ENCODE measurements at regions not wholly inside any gene's neighbourhood (a gene's known extent, or its start where the extent isn't known, plus 50 kb on each side); places are given as distances from the start of the nearest gene placed in this dataset.

DNA sequence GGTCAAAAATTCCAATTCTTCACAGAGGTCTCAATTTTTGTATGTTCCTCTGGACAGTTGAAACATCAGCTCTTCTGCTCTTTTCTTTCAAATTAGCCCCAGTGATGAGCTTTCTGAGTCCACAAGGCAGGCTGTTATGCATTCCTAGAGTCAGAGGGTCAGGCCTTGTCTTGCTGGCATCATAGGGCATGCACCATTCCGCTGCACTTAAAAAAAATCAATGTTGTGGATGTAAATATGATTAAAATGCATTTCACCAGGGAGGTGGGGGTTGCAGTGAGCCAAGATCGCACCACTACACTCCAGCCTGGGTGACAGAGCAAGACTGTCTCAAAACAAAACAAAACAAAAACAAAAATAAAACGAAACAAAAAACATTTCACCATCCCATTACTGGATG is 465.3 kb downstream of the EIPR1 start:
- Histone ChIP-seq H3K4me3 (ENCODE audit: low read length) (no peak overlapping the region), H3K4me1 (ENCODE audit: low read length) (no peaks in the 10 kb centered on the region), H3F3A (ENCODE audit: insufficient read depth, low read length) (no peaks in the 10 kb centered on the region), H4K20me1 (ENCODE audit: insufficient read depth, low read length) (no peaks in the 10 kb centered on the region), H2AFZ (ENCODE audit: low read length) (no peak overlapping the region), H3K9ac (ENCODE audit: low read length) (no peak overlapping the region), H3K36me3 (replicated peaks; ENCODE audit: insufficient read depth, low read length) (no peaks in the 10 kb centered on the region), H3K27ac (ENCODE audit: low read length) (no peak overlapping the region), H3K79me2 (ENCODE audit: low read length) (no peaks in the 10 kb centered on the region), H3K9me2 (replicated peaks; ENCODE audit: insufficient read depth, low read length) (no peaks in the 10 kb centered on the region), H3K27me3 (replicated peaks; ENCODE audit: insufficient read depth, low read length) (no peaks in the 10 kb centered on the region), H3K4me2 (ENCODE audit: low read depth, low read length) (no peak overlapping the region), H3K9me3 (replicated peaks; ENCODE audit: insufficient read depth, low read length) (no peaks in the 10 kb centered on the region)
- no peak for DNase-seq
- TF ChIP-seq EZH2phosphoT487 (IDR thresholded peaks at IDR 0.05; ENCODE audit: low read length): no peak
- TF ChIP-seq, protein P1, sequence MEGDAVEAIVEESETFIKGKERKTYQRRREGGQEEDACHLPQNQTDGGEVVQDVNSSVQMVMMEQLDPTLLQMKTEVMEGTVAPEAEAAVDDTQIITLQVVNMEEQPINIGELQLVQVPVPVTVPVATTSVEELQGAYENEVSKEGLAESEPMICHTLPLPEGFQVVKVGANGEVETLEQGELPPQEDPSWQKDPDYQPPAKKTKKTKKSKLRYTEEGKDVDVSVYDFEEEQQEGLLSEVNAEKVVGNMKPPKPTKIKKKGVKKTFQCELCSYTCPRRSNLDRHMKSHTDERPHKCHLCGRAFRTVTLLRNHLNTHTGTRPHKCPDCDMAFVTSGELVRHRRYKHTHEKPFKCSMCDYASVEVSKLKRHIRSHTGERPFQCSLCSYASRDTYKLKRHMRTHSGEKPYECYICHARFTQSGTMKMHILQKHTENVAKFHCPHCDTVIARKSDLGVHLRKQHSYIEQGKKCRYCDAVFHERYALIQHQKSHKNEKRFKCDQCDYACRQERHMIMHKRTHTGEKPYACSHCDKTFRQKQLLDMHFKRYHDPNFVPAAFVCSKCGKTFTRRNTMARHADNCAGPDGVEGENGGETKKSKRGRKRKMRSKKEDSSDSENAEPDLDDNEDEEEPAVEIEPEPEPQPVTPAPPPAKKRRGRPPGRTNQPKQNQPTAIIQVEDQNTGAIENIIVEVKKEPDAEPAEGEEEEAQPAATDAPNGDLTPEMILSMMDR (IDR thresholded peaks at IDR 0.05; ENCODE audit: low read length): no peak
- TF ChIP-seq EZH2 (optimal IDR thresholded peaks at IDR 0.05; ENCODE audit: low read depth, low read length): no peak

DNA sequence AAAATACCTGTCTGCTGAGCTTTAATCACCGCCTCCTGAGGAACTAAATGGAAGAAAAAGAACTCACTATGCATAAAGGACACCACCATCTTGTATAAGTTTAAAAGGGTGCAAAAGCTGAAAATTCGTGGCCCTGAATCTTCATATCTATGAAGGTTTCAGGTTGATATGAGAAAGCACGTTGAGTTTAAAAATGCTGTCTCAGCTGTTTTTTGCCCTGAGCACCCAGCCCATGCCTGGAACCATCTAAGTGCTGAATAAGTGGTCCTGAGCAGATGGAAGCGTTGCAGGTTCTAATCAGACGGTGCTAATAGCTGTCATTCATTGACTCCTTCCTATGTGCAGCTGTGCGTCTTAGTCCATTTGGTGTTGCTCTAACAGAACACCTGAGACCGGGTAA is 467.4 kb downstream of the EIPR1 start:
- Histone ChIP-seq H3K4me2 (ENCODE audit: low read depth, low read length) (no peak overlapping the region), H3K36me3 (replicated peaks; ENCODE audit: insufficient read depth, low read length) (no peaks in the 10 kb centered on the region), H3K9ac (ENCODE audit: low read length) (no peak overlapping the region), H3K9me2 (replicated peaks; ENCODE audit: insufficient read depth, low read length) (no peaks in the 10 kb centered on the region), H3K27me3 (replicated peaks; ENCODE audit: insufficient read depth, low read length) (no peaks in the 10 kb centered on the region), H2AFZ (ENCODE audit: low read length) (no peak overlapping the region), H3F3A (ENCODE audit: insufficient read depth, low read length) (no peaks in the 10 kb centered on the region), H3K9me3 (replicated peaks; ENCODE audit: insufficient read depth, low read length) (no peaks in the 10 kb centered on the region), H3K4me3 (ENCODE audit: low read length) (no peak overlapping the region), H3K27ac (ENCODE audit: low read length) (no peak overlapping the region), H4K20me1 (ENCODE audit: insufficient read depth, low read length) (no peaks in the 10 kb centered on the region), H3K79me2 (ENCODE audit: low read length) (no peaks in the 10 kb centered on the region), H3K4me1 (ENCODE audit: low read length) (no peaks in the 10 kb centered on the region)
- no peak for DNase-seq
- TF ChIP-seq, protein P1 (IDR thresholded peaks at IDR 0.05; ENCODE audit: low read length): no peak
- no peak for TF ChIP-seq EZH2phosphoT487 (IDR thresholded peaks at IDR 0.05; ENCODE audit: low read length)
- TF ChIP-seq EZH2 (optimal IDR thresholded peaks at IDR 0.05; ENCODE audit: low read depth, low read length): no peak

DNA sequence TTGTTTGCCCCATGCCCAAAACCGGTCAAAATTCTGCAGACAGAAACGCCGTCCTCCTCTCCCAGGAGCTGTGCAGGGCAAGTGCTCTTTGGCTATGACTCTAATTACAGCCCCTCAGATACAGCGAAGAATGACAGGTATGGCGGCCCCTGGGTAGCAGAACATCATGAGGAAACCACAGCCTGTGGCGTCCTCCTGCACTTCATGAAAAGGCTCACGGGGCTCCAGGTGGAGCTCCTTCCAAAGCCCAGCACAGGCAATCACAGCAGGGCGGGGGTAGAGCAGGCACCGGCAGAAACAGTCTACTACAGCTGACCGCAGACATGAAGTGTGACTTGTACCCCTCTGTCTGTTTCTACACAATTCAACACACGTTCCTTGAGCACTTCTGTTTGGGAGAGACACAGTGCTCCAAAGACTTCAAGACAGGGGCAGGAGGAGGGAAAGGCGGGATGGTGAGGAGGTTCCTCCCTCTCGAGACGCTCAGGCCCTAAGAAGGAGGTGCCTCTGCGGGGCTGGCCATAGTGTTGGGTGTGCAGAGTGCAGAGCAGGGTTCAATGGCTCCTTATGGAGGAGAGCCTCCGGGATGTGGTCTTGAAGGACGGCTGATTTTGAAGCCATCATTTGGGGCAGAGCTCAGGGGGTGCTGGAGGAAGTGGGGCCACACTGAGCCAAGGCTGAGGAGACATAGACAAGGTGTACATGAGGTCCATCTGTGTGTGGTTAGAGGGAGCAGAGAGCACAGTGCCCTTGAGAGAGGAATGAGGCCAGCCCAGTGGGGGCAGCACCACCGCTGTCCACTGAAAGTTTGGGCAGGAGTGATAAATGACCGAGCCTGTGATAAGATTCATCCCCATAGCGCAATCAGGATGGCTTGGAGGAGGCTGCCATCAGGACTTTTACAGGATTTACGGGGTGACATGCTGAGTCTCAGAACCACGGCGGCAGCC is 468.3 kb downstream of the EIPR1 start:
- Histone ChIP-seq H3K36me3 (replicated peaks; ENCODE audit: insufficient read depth, low read length) (no peaks in the 10 kb centered on the region), H3K4me1 (ENCODE audit: low read length) (no peaks in the 10 kb centered on the region), H3F3A (ENCODE audit: insufficient read depth, low read length) (no peaks in the 10 kb centered on the region), H2AFZ (ENCODE audit: low read length) (no peak overlapping the region), H3K9ac (ENCODE audit: low read length) (no peak overlapping the region), H3K4me3 (ENCODE audit: low read length) (no peak overlapping the region), H3K9me3 (replicated peaks; ENCODE audit: insufficient read depth, low read length) (no peaks in the 10 kb centered on the region), H3K27me3 (replicated peaks; ENCODE audit: insufficient read depth, low read length) (no peaks in the 10 kb centered on the region), H3K4me2 (ENCODE audit: low read depth, low read length) (no peak overlapping the region), H3K27ac (ENCODE audit: low read length) (no peak overlapping the region), H4K20me1 (ENCODE audit: insufficient read depth, low read length) (no peaks in the 10 kb centered on the region), H3K9me2 (replicated peaks; ENCODE audit: insufficient read depth, low read length) (no peaks in the 10 kb centered on the region), H3K79me2 (ENCODE audit: low read length) (no peaks in the 10 kb centered on the region)
- DNase-seq: no peak
- TF ChIP-seq EZH2 (optimal IDR thresholded peaks at IDR 0.05; ENCODE audit: low read depth, low read length) (no peak), EZH2phosphoT487 (IDR thresholded peaks at IDR 0.05; ENCODE audit: low read length) (no peak)
- TF ChIP-seq, protein P1 (IDR thresholded peaks at IDR 0.05; ENCODE audit: low read length): no peak

Measured in MM.1S (cell line).